LoVo (cell line): ENCODE measurements at regions not wholly inside any gene's neighbourhood (a gene's known extent, or its start where the extent isn't known, plus 50 kb on each side); places are given as distances from the start of the nearest gene placed in this dataset.
"Not testable (repeated sequence)": the region's sequence is repeated elsewhere in the genome, so short reads cannot be mapped to it uniquely, and the experiment has no call there.

ENCODE experiments used
- DNase-seq: peaks from one replicate; pipeline ENCODE4 v3.0.0-alpha.2; 2016; ENCODE audit warnings: low spot score

- no peak for DNase-seq
Observed at GRCh38 chr14:101634850-101635748, 73.8 kb downstream of the DIO3 start.

- DNase-seq: no peak
Observed at GRCh38 chr14:101635749-101636560, 74.7 kb downstream of the DIO3 start.

DNA sequence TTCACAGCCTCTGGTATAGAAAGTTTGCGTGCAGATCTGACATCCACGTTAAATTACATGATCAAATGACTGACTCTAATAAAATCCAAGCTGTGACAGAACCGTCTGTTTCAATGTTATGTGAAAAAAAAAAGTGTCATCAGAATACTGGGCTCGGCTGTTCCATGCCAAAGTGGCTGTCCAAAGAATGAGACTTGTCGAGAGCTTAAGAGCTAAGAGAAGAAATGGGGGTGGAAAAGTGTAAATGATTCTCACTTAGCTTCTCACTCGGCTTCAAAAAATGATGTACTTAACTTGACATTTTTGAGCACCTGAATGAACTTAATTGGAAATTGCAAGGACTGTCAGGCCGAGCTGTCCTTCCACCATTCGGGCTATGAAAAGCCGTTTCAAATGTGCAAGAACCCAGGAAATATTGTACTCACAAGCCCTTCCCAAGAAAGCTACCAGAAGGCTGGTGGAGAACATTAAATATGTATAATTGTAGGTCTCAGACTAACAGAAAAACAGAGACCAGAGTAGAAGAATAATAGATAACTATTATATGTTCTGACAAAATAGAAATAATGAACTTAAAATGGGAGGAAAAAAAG, 78.0 kb downstream of the DIO3 start:
- DNase-seq: no peak

GRCh38 chr14:101643651-101644050, 82.4 kb downstream of the DIO3 start:
- DNase-seq: no peak

GRCh38 chr14:101654051-101654450, 92.8 kb downstream of the DIO3 start:
- DNase-seq: no peak

DNA sequence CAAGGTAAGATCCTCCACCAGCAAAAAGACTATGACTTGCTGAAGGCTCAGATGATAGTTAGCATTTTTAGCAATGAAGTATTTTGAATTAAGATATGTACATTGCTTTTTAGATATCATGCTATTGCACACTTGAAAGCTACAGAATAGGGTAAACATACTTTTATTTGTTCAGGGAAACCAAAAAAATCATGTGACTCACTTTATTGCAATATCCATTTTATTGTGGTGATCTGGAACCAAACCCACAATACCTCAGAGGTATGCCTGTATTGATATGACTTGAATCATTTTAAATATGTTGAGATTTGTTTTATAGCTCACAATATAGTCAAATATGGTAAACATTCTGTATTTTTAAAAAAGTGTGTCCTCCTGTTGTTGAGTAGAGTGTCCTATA, 96.1 kb downstream of the DIO3 start:
- no peak for DNase-seq

GRCh38 chr14:101665478-101666078, 95.9 kb upstream of the PPP2R5C start:
- peak; percentile 53 for DNase-seq

DNA sequence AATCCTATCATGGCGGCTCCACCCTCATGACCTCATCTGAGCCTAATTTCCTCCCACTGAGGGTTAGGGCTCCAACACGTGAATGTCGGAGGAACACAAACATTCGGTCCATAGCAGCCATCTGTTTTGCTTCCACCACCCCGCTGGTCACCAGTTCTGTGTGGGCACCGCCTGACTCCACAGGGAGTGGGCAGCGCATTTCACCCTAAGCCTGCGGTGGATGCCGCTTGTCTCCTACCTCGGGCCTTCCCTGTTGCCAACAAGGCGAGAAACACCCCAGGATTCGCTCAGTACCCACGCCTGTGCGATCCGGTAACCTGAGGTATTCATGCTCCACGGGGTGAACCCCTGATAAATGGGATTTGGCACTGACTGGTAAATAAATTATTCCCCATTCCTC, 95.2 kb upstream of the PPP2R5C start:
- no peak for DNase-seq

- DNase-seq: no peak
Observed at GRCh38 chr14:101669629-101670028, 91.9 kb upstream of the PPP2R5C start.

- no peak for DNase-seq
Observed at GRCh38 chr14:101673873-101674272, 87.6 kb upstream of the PPP2R5C start.

- not testable (repeated sequence) for DNase-seq
Observed at GRCh38 chr14:101675835-101676234, 85.7 kb upstream of the PPP2R5C start.

- not testable (repeated sequence) for DNase-seq
Observed at GRCh38 chr14:101677912-101678327, 83.6 kb upstream of the PPP2R5C start.

DNA sequence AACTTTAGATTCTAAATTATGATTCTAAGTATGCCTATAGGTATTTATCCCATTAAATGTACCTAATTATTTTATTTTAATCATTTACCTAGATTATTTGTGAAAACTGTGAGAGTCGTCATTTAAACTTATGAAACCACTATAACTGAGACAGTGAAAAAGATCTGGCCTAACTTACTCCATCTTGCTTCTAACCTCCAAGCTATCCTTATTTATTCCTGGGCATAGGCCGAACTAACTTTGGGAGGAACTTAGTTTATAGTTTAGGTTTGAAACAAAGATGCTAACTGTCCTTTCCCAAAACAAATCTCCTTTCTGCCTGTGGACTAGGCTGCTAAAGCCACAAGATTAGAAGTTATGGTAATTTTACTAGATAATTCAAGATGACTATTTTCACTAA, 79.7 kb upstream of the PPP2R5C start:
- DNase-seq: no peak

DNA sequence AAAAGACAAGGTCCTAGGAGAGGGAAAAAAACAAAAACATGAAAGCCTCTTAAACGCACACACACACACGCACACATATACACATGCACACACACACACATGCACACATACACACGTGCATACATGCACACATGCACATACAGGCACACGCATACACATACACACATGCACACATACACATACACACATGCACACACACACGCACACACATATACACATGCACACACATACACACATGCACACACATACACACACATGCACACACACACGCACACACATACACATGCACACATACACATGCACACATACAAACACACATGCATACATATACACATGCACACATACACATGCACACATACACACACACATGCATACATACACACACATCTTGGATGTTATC, 78.1 kb upstream of the PPP2R5C start:
- no peak for DNase-seq

GRCh38 chr14:101687756-101688546, 73.6 kb upstream of the PPP2R5C start:
- DNase-seq: no peak

DNA sequence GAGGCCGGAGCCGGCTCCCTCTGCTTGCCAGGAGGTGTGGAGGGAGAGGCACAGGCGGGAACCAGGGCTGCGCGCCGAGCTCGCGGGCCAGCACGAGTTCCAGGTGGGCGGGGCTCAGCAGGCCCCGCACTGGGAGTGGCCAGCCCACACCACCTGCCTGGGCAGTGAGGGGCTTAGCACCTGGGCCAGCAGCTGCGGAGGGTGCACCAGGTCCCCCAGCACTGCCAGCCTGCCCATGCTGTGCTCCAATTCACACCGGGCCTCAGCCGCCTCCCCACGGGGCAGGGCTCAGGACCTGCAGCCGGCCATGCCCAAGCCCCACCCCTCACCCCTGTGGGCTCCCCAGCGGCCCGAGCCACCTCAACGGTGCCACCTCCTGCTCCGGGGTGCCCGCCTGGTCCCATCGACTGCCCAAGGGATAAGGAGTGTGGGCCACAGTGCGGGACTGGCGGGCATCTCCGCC, 72.4 kb upstream of the PPP2R5C start:
- no peak for DNase-seq

GRCh38 chr14:101689966-101690365, 71.5 kb upstream of the PPP2R5C start:
- DNase-seq: not testable (repeated sequence)

DNA sequence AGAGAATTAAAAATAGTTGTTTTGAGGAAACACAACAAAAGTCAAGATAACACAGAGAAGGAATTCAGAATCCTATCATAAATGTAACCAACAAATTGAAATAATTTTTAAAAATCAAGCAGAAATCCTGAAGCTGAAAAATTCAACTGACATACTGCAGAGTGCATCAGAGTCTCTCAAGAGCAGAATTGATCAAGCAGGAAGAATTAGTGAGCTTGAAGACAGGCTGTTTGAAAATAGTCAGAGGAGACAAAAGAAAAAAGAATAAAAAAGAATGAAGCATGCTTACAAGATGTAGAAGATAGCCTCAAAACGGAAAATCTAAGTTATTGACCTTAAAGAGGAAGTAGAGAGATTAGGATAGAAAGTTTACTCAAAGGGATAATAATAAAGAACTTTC, 65.8 kb upstream of the PPP2R5C start:
- DNase-seq: no peak

DNA sequence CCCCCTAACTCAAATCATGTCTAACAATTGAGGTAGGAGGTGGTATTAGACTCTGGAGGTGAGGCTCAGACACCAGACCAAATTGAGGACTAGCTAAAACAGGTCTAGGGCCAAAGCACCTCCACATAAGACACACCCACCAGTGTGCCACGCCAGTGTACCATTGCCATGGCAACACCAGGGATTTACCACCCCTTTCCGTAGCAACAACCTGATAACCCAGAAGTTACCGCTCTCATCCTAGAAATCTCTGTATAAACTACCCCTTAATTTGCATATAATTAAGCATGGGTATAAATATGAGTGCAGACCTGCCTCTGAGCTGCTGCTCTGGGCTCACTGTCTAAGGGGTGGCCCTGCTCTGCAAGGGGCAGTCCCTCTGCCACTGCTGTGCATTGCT, 57.4 kb upstream of the PPP2R5C start:
- no peak for DNase-seq

DNA sequence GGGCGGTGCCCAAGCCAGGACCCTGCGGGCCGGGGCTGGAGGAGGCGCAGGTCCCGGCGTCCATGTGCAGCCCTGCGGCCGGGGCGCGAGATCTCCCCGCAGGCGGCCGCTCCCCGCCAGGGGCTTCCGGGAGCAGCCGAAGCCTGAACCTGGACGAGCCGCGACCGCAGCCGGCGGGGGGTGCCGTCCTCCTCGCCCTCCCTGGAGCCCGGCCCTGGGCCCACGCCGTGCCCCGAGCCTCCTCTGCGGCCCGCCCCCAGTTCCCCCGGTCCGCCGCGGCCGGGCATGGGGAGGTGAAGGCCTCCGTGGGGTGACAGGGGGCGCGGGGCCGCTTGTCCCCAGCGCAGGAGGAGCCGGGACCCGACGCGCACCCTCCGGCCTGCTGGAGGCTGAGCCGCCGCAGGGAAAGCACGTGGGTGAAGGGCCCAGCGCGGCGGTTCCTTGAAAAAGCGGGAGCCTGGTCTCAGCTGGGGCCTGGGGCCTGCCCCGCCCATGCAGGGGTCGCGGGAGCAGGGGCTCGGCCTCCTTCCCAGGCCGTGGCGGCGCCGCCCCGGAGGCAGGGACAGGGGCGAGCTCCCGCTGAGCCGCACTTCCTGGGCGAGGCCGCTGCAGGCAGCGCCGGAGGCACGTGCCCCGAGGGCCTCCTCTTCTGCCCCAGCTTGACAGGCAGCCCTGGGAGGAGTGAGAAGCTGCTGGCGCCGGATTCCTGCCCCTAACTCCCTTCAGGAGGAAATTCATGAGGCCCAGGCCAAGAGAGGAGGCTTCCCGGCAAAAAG, 55.6 kb upstream of the PPP2R5C start:
- DNase-seq: no peak
